Stimulated activated CD4-positive, alpha-beta T cell treated with anti-CD3 and anti-CD28 coated beads, Interleukin-4, amount 100 ng/mL, for 4 hours (primary cell): ENCODE measurements at regions not wholly inside any gene's neighbourhood (a gene's known extent, or its start where the extent isn't known, plus 50 kb on each side); places are given as distances from the start of the nearest gene placed in this dataset.
"Not testable (repeated sequence)": the region's sequence is repeated elsewhere in the genome, so short reads cannot be mapped to it uniquely, and the experiment has no call there.

Source experiments
- DNase-seq, 2 experiments: peaks; one replicate each; pipeline ENCODE4 v3.0.0-alpha.2; 2020

- no peak for DNase-seq
These were observed 798.3 kb downstream of the NXPH1 start for GRCh38 chr7:9231630-9232121.

- DNase-seq = no peak
These were observed 806.6 kb downstream of the NXPH1 start for GRCh38 chr7:9240001-9240400.

- DNase-seq = no peak
These were observed 808.4 kb downstream of the NXPH1 start for GRCh38 chr7:9241826-9242225.

- DNase-seq = no peak
These were observed 809.2 kb downstream of the NXPH1 start for GRCh38 chr7:9242636-9243035.

- no peak for DNase-seq
These were observed 817.5 kb downstream of the NXPH1 start for GRCh38 chr7:9250876-9251275.

- no peak for DNase-seq
These were observed 831.0 kb downstream of the NXPH1 start for GRCh38 chr7:9264395-9264794.

- no peak for DNase-seq
These were observed 846.7 kb downstream of the NXPH1 start for GRCh38 chr7:9280088-9280487.

- DNase-seq = no peak
These were observed 849.8 kb downstream of the NXPH1 start for GRCh38 chr7:9283246-9283645.

- DNase-seq = no peak
These were observed 869.0 kb downstream of the NXPH1 start for GRCh38 chr7:9302436-9302835.

- DNase-seq = no peak
These were observed 873.7 kb downstream of the NXPH1 start for GRCh38 chr7:9307131-9307530.

GRCh38 chr7:9324513-9324912 is 891.1 kb downstream of the NXPH1 start:
- DNase-seq = no peak

- DNase-seq = no peak
These were observed 894.9 kb downstream of the NXPH1 start for GRCh38 chr7:9328296-9328695.

- DNase-seq = no peak
These were observed 916.2 kb downstream of the NXPH1 start for GRCh38 chr7:9349625-9350024.

GRCh38 chr7:9391221-9391620 is 957.8 kb downstream of the NXPH1 start:
- DNase-seq = no peak

- DNase-seq = no peak
These were observed 958.6 kb downstream of the NXPH1 start for GRCh38 chr7:9391984-9392383.

- not testable (repeated sequence) for DNase-seq
These were observed 971.0 kb downstream of the NXPH1 start for GRCh38 chr7:9404386-9404785.

- DNase-seq = no peak
These were observed 974.4 kb downstream of the NXPH1 start for GRCh38 chr7:9407816-9408215.

- DNase-seq = no peak
These were observed 1020.1 kb downstream of the NXPH1 start for GRCh38 chr7:9453521-9453920.

GRCh38 chr7:9488555-9488954 is 1055.1 kb downstream of the NXPH1 start:
- no peak for DNase-seq

GRCh38 chr7:9498303-9498702 is 1064.9 kb downstream of the NXPH1 start:
- no peak for DNase-seq

- DNase-seq = no peak
These were observed 1068.9 kb downstream of the NXPH1 start for GRCh38 chr7:9502269-9502668.

- no peak for DNase-seq
These were observed 1071.3 kb downstream of the NXPH1 start for GRCh38 chr7:9504678-9505077.

- DNase-seq = no peak
These were observed 1072.1 kb downstream of the NXPH1 start for GRCh38 chr7:9505516-9505915.

GRCh38 chr7:9507290-9507689 is 1073.9 kb downstream of the NXPH1 start:
- DNase-seq = no peak

- DNase-seq = no peak
These were observed 1083.3 kb downstream of the NXPH1 start for GRCh38 chr7:9516662-9517061.

GRCh38 chr7:9523579-9523978 is 1090.2 kb downstream of the NXPH1 start:
- no peak for DNase-seq
